NT2/D1 (cell line): ENCODE measurements at regions not wholly inside any gene's neighbourhood (a gene's known extent, or its start where the extent isn't known, plus 50 kb on each side); places are given as distances from the start of the nearest gene placed in this dataset.

Experiments
- DNase-seq: peaks from one replicate; pipeline ENCODE4 v3.0.0-alpha.2; 2011; ENCODE audit warnings: low read depth, low spot score
- H3K27me3 ChIP-seq: 2 replicates; pipeline ENCODE4 v1.6.0; 2011; ENCODE audit warnings: mild to moderate bottlenecking; ENCODE audit not compliant: insufficient read length, insufficient read depth
- H3K36me3 ChIP-seq: 2 replicates; pipeline ENCODE4 v1.6.1; 2011; ENCODE audit warnings: mild to moderate bottlenecking, low read length, mixed read lengths; ENCODE audit not compliant: insufficient read depth, insufficient read length
- H3K4me1 ChIP-seq: 2 replicates; pipeline ENCODE4 v1.5.1; 2011; ENCODE audit not compliant: insufficient read depth, insufficient read length
- H3K4me3 ChIP-seq: 2 replicates; pipeline ENCODE4 v1.5.1; 2011; ENCODE audit warnings: low read depth; ENCODE audit not compliant: insufficient read length
- H3K9ac ChIP-seq: 2 replicates; pipeline ENCODE4 v1.6.0; 2011; ENCODE audit warnings: low read depth; ENCODE audit not compliant: insufficient read length
- H3K9me3 ChIP-seq: 2 replicates; pipeline ENCODE4 v1.5.1; 2011; ENCODE audit warnings: mild to moderate bottlenecking, low read length; ENCODE audit not compliant: insufficient read depth
- SUZ12 ChIP-seq: IDR thresholded peaks from 2 replicates; pipeline ENCODE4 v1.6.1; 2011; ENCODE audit not compliant: insufficient read length, insufficient read depth; ENCODE audit errors: extremely low read depth
- YY1 ChIP-seq: IDR thresholded peaks from 2 replicates; pipeline ENCODE4 v1.6.1; 2011; ENCODE audit not compliant: insufficient read length, insufficient read depth
- ZNF274 ChIP-seq: IDR thresholded peaks from 2 replicates; pipeline ENCODE4 v1.6.1; 2011; ENCODE audit warnings: mild to moderate bottlenecking, low read depth, low read length

- Histone ChIP-seq H3K9ac (no peak overlapping the region), H3K9me3 (no peaks in the 10 kb centered on the region), H3K4me1 (no peaks in the 10 kb centered on the region), H3K4me3 (no peak overlapping the region), H3K36me3 (no peaks in the 10 kb centered on the region), H3K27me3 (no peaks in the 10 kb centered on the region)
- no peak for DNase-seq
- no peak for TF ChIP-seq SUZ12
- TF ChIP-seq ZNF274 = no peak
- no peak for TF ChIP-seq YY1
Measured at GRCh38 chr11:39725081-39725480, 1734.4 kb downstream of the LRRC4C start.

GRCh38 chr11:39724404-39724803, 1735.0 kb downstream of the LRRC4C start:
- TF ChIP-seq ZNF274 (no peak), YY1 (no peak), SUZ12 (no peak)
- Histone ChIP-seq H3K4me3 (no peak overlapping the region), H3K36me3 (no peaks in the 10 kb centered on the region), H3K9ac (no peak overlapping the region), H3K9me3 (no peaks in the 10 kb centered on the region), H3K4me1 (no peaks in the 10 kb centered on the region), H3K27me3 (no peaks in the 10 kb centered on the region)
- DNase-seq = no peak

DNA sequence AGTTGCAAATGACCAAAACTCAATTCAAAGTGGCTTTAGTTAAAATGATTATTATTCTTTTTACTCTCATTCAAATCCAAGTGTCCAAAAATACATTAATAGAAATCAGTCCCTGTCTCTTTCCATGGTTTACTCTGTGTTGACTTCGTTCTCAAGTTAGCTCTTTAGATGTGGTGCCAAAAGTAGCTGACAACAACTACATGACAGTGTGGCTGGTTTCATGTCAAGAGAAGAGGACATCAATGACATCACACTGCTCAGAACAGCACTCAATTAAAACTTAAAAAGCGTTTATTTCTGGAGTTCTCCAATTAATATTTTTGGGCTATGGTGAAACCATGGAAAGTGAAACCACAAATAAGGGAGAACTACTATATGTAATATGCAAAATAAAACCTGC, 1746.9 kb downstream of the LRRC4C start:
- Histone ChIP-seq H3K4me3 (no peak overlapping the region), H3K9ac (no peak overlapping the region), H3K36me3 (no peaks in the 10 kb centered on the region), H3K27me3 (no peaks in the 10 kb centered on the region), H3K4me1 (no peaks in the 10 kb centered on the region), H3K9me3 (no peaks in the 10 kb centered on the region)
- DNase-seq = no peak
- no peak for TF ChIP-seq YY1

GRCh38 chr11:39690856-39691255, 1768.6 kb downstream of the LRRC4C start:
- Histone ChIP-seq H3K4me3 (no peak overlapping the region), H3K9me3 (no peaks in the 10 kb centered on the region), H3K9ac (no peak overlapping the region), H3K4me1 (no peaks in the 10 kb centered on the region), H3K27me3 (no peaks in the 10 kb centered on the region), H3K36me3 (no peaks in the 10 kb centered on the region)
- no peak for DNase-seq
- TF ChIP-seq ZNF274 (no peak), SUZ12 (no peak), YY1 (no peak)

DNA sequence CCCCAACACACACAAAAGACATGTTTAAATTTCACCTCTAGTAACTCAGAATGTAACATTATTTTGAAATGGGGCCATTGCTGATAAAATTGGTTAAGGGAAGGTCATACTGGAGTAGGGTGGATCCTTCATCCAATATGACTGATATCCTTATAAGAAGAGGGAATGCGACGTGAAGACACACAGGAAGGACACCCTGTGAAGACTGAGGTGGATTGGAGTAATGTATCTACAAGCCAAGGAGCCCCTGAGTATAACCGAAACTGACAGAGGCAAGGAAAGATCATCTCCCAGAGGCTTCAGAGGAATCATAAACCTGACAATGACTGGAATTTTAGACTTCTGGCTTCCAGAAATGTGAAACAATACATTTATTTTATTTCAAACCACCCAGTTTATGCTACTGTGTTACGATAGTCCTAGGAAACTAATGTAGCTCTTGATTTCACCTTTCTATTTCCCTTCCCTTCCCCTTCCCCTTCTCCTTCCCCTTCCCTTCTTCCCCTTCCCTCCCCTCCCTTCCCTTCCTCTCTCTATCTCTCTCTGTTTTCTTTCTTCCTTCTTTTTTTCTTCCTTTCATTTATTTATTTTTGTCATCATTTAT, 1775.4 kb downstream of the LRRC4C start:
- H3K36me3 ChIP-seq = no peaks in the 10 kb centered on the region
- no peak overlapping the region for H3K4me3 ChIP-seq
- no peaks in the 10 kb centered on the region for H3K4me1 ChIP-seq
- H3K27me3 ChIP-seq = no peaks in the 10 kb centered on the region
- TF ChIP-seq SUZ12 = no peak
- no peak for TF ChIP-seq ZNF274
- no peak for TF ChIP-seq YY1
- H3K9ac ChIP-seq = no peak overlapping the region
- DNase-seq = no peak
- peaks cover 17% of the 10 kb centered on the region for H3K9me3 ChIP-seq

DNA sequence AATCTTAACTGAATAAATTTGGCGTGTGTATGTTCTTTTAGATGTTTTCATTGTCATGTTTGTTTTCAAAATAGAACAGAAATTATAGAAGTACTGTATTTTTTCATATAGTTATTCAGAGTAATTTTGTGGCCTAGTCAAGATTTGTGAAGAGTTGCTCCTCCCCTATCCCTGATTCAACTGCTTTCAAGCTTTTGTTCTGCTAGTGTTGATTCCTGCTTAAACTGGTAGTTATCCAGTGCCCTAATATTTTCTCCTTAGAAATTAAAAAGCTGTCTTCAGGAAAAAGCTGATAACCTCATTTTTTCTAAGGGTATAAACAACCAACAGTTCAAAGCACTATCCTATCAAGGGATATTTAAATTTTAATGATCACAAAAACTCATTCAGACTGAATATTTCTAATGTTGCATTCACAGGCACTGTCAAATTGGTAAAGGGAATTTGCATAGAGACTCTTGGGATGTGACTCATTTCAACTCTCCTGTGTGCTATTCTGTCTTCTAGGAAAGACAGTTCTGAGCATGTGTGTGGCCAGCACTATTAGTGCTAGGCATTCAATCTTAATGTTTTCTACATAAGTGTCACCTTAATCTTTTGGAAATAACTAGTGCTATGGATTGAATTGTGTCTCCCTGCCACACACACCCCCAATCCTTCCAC, 1776.0 kb downstream of the LRRC4C start:
- no peak overlapping the region for H3K4me3 ChIP-seq
- no peak for DNase-seq
- no peaks in the 10 kb centered on the region for H3K4me1 ChIP-seq
- H3K9me3 ChIP-seq = peaks cover 17% of the 10 kb centered on the region
- H3K9ac ChIP-seq = no peak overlapping the region
- H3K27me3 ChIP-seq = no peaks in the 10 kb centered on the region
- TF ChIP-seq ZNF274 (no peak), SUZ12 (no peak), YY1 (no peak)
- H3K36me3 ChIP-seq = no peaks in the 10 kb centered on the region

DNA sequence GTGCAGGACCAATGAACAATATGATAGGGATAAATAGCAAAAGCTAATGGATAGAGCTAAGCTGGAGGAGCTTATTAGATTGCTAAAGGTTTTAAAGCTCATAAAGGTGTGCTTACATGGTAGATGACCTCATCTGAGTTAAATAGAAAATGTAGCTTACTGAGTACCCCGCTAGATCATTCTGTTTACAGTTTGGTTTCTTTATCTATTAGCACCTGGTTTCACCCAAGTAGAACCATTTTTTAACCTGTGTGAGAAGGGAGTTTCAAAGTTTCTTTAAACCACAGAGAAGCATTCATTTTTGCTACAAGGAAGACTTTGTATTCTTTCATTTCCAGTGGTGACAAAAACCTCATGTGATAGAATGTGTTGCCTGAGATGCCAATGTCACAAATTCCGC, 1778.0 kb downstream of the LRRC4C start:
- H3K4me1 ChIP-seq = no peaks in the 10 kb centered on the region
- DNase-seq = no peak
- H3K9me3 ChIP-seq = peaks cover 17% of the 10 kb centered on the region
- H3K36me3 ChIP-seq = no peaks in the 10 kb centered on the region
- no peak overlapping the region for H3K4me3 ChIP-seq
- H3K9ac ChIP-seq = no peak overlapping the region
- H3K27me3 ChIP-seq = no peaks in the 10 kb centered on the region
- TF ChIP-seq YY1 (no peak), SUZ12 (no peak), ZNF274 (no peak)

DNA sequence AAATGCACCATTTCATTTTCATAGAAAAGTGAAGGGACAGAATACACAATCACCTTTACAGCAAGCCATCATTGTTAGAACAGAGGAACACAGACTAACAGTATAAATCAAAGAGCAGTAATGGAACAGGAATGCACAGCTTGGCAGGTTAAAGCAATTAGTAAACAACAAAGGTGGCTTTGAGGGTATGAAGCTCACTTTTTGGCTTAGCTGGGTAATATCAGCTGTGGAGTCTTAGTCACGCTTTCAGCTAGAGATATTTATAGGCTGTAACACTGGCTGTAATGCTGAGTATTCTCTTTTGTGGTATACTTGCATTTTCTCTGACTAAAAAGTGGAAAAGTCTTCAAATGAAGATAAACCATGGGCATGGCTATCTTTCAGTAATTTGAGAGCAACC, 1780.5 kb downstream of the LRRC4C start:
- no peaks in the 10 kb centered on the region for H3K27me3 ChIP-seq
- no peak overlapping the region for H3K9ac ChIP-seq
- TF ChIP-seq YY1 (no peak), ZNF274 (no peak), SUZ12 (no peak)
- H3K4me3 ChIP-seq = no peak overlapping the region
- peaks cover 17% of the 10 kb centered on the region for H3K9me3 ChIP-seq
- no peaks in the 10 kb centered on the region for H3K36me3 ChIP-seq
- H3K4me1 ChIP-seq = no peaks in the 10 kb centered on the region
- no peak for DNase-seq
